ENCODE measurements at regions not wholly inside any gene's neighbourhood (a gene's known extent, or its start where the extent isn't known, plus 50 kb on each side); places are given as distances from the start of the nearest gene placed in this dataset.

GRCh38 chr2:42886921-42887320 lies 94.5 kb upstream of the HAAO start:
- POLR2A ChIA-PET: no interaction called here

More at GRCh38 chr2:42886921-42887320, 94.5 kb upstream of the HAAO start:
- BruUV-seq (replicated peaks): no TSS peak
- CTCF ChIA-PET: interaction anchor here (0.6 to 0.8 kb wide), 2 partner anchors 9 to 10 kb away, joined by 3 read pairs; no protein-coding TSS in a partner anchor
- no peaks in the 10 kb centered on the region for H4K20me1 ChIP-seq (replicated peaks; ENCODE audit: control insufficient read depth, extremely low read depth, insufficient read depth, low read length)
- intact Hi-C loops (cut with micrococcal nuclease) (no loop called here), dilution Hi-C loops (cut with MboI; ENCODE audit: extremely low pct_ligation_motif_present, low sequenced_read_pairs) (no loop called here)
- TF ChIP-seq MAX (IDR thresholded peaks at IDR 0.05; ENCODE audit: insufficient read depth, insufficient read length) (no peak), FOS (IDR thresholded peaks at IDR 0.05; ENCODE audit: borderline replicate concordance, insufficient read depth, low read length) (peak; percentile 49), POLR2AphosphoS5 (IDR thresholded peaks at IDR 0.05; ENCODE audit: insufficient read depth, low read depth, low read length) (no peak), EZH2 (IDR thresholded peaks at IDR 0.05; ENCODE audit: borderline replicate concordance, low read depth, low read length, severe bottlenecking) (no peak), MYC (IDR thresholded peaks at IDR 0.05; ENCODE audit: low read depth, low read length) (no peak), POLR2A (IDR thresholded peaks at IDR 0.05; ENCODE audit: low read depth, low read length) (no peak), GATA2 (IDR thresholded peaks at IDR 0.05; ENCODE audit: insufficient read depth, insufficient read length, low read depth, low read length) (no peak), JUN (IDR thresholded peaks at IDR 0.05; ENCODE audit: borderline replicate concordance, insufficient read depth, insufficient read length, low read depth) (peak; percentile 29)
- TF ChIP-seq, protein P1, sequence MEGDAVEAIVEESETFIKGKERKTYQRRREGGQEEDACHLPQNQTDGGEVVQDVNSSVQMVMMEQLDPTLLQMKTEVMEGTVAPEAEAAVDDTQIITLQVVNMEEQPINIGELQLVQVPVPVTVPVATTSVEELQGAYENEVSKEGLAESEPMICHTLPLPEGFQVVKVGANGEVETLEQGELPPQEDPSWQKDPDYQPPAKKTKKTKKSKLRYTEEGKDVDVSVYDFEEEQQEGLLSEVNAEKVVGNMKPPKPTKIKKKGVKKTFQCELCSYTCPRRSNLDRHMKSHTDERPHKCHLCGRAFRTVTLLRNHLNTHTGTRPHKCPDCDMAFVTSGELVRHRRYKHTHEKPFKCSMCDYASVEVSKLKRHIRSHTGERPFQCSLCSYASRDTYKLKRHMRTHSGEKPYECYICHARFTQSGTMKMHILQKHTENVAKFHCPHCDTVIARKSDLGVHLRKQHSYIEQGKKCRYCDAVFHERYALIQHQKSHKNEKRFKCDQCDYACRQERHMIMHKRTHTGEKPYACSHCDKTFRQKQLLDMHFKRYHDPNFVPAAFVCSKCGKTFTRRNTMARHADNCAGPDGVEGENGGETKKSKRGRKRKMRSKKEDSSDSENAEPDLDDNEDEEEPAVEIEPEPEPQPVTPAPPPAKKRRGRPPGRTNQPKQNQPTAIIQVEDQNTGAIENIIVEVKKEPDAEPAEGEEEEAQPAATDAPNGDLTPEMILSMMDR (IDR thresholded peaks at IDR 0.05; ENCODE audit: extremely low read depth in 1 of 2, insufficient read depth in 1 of 2, low read depth in 1 of 2, low read length in 2 of 2): no peak
- peaks cover 5% of the 10 kb centered on the region for H3K4me1 ChIP-seq (ENCODE audit: control insufficient read depth, extremely low read depth, insufficient read depth, low read length)
- DNase-seq (ENCODE audit: low read depth, low spot score) (peak; percentile 71), FAIRE-seq (peak; percentile 44)
- H3K9me1 ChIP-seq (replicated peaks; ENCODE audit: control insufficient read depth, extremely low read depth, insufficient read depth, low read length): no peaks in the 10 kb centered on the region
- H3K79me2 ChIP-seq (ENCODE audit: control insufficient read depth, insufficient read depth, low read length): no peaks in the 10 kb centered on the region
- no peak overlapping the region for H3K27ac ChIP-seq (ENCODE audit: insufficient read depth, low read depth, low read length)
- H3K9me3 ChIP-seq (replicated peaks; ENCODE audit: control insufficient read depth, insufficient read depth, low read length): no peaks in the 10 kb centered on the region
- H3K9ac ChIP-seq (replicated peaks; ENCODE audit: extremely low read depth, insufficient read depth, low read length): no peak overlapping the region
- H3K27me3 ChIP-seq (ENCODE audit: control insufficient read depth in 2 of 2, insufficient read depth in 2 of 2, low read length in 2 of 2): no peaks in the 10 kb centered on the region
- no peak overlapping the region for H3K4me2 ChIP-seq (ENCODE audit: insufficient read depth, low read length)
- H3K4me3 ChIP-seq (replicated peaks in 1 of 3; ENCODE audit: insufficient read depth in 1 of 3, low read depth in 1 of 3, low read length in 3 of 3): no peak overlapping the region
- H3K36me3 ChIP-seq (ENCODE audit: control insufficient read depth in 2 of 2, extremely low read depth in 1 of 2, insufficient read depth in 2 of 2, low read length in 2 of 2): no peaks in the 10 kb centered on the region
- H2AFZ ChIP-seq (ENCODE audit: low read depth, low read length): no peak overlapping the region

All from endothelial cell of umbilical vein (primary cell).